IMR-90 (cell line): ENCODE measurements at regions not wholly inside any gene's neighbourhood (a gene's known extent, or its start where the extent isn't known, plus 50 kb on each side); places are given as distances from the start of the nearest gene placed in this dataset.

Experiments used
- ATAC-seq: fragments of 200-7000 bp; cut with Tn5 transposase; 2 replicates; pipeline ENCODE4 v1.9.1; 2020; ENCODE audit warnings: low read depth, mild to moderate bottlenecking, moderate library complexity
- BruUV-seq: library from RNA; stranded (reverse); fragments of 400-500 nt; replicated peaks from 2 replicates; lab custom pipeline; 2021; lab: Mats Ljungman, UMichigan
- CTCF ChIA-PET: fragments of 300-600 bp; formaldehyde crosslinking; extraction: SDS; loops from one replicate; lab custom pipeline; 2021; ENCODE audit warnings: antibody characterized with exemption; lab: Yijun Ruan, JAX
- POLR2A ChIA-PET: fragments of 300-600 bp; sonication (Branson Sonifier 250); formaldehyde crosslinking; loops from one replicate; lab custom pipeline; 2022; ENCODE audit warnings: antibody characterized with exemption; ENCODE audit not compliant: unreplicated experiment; lab: Charles Lee
- DNase-seq: peaks from one replicate; pipeline ENCODE4 v3.0.0; 2013
- H2AFZ ChIP-seq: replicated peaks from 2 replicates; pipeline ENCODE3; 2013; ENCODE audit warnings: low read length, mild to moderate bottlenecking; ENCODE audit not compliant: poor library complexity
- H2AK5ac ChIP-seq: 2 replicates; pipeline ENCODE4 v1.6.1; 2013; ENCODE audit warnings: low read depth, low read length, inconsistent platforms
- H2AK9ac ChIP-seq: replicated peaks from 2 replicates; pipeline ENCODE3; 2013; ENCODE audit warnings: mild to moderate bottlenecking, low read depth, low read length, moderate library complexity; ENCODE audit not compliant: poor library complexity
- H2BK120ac ChIP-seq: 2 replicates; pipeline ENCODE4 v1.6.1; 2013; ENCODE audit warnings: low read depth, low read length, inconsistent platforms
- H2BK15ac ChIP-seq: 3 replicates; pipeline ENCODE4 v1.6.1; 2013; ENCODE audit warnings: low read depth, low read length, inconsistent platforms
- H2BK20ac ChIP-seq: 2 replicates; pipeline ENCODE4 v1.6.1; 2013; ENCODE audit warnings: low read depth, mild to moderate bottlenecking, inconsistent platforms, low read length, moderate library complexity
- H2BK5ac ChIP-seq: 2 replicates; pipeline ENCODE4 v1.6.1; 2013; ENCODE audit warnings: mild to moderate bottlenecking, low read depth, low read length, inconsistent platforms; ENCODE audit not compliant: poor library complexity, severe bottlenecking
- H3K14ac ChIP-seq: replicated peaks from 2 replicates; pipeline ENCODE4 v1.6.1; 2013; ENCODE audit warnings: low read depth, low read length, inconsistent platforms
- H3K18ac ChIP-seq: 2 replicates; pipeline ENCODE4 v1.6.1; 2013; ENCODE audit warnings: low read depth, low read length, control low read depth
- H3K23ac ChIP-seq: 2 replicates; pipeline ENCODE4 v1.6.1; 2013; ENCODE audit warnings: low read depth, low read length, inconsistent platforms
- H3K27ac ChIP-seq: 2 replicates; pipeline ENCODE4 v1.5.1; 2013; ENCODE audit warnings: mild to moderate bottlenecking, control low read depth, low read length; ENCODE audit not compliant: insufficient read depth
- H3K27me3 ChIP-seq: 2 replicates; pipeline ENCODE4 v1.6.1; 2013; ENCODE audit warnings: low read length; ENCODE audit not compliant: control insufficient read depth, insufficient read depth
- H3K36me3 ChIP-seq: 2 replicates; pipeline ENCODE4 v1.6.1; 2013; ENCODE audit warnings: low read length, mixed read lengths; ENCODE audit not compliant: control insufficient read depth, insufficient read depth
- H3K4ac ChIP-seq: 2 replicates; pipeline ENCODE4 v1.6.1; 2013; ENCODE audit warnings: low read depth, low read length, inconsistent platforms
- H3K4me1 ChIP-seq: 2 replicates; pipeline ENCODE4 v1.6.1; 2013; ENCODE audit warnings: low read length, mixed read lengths; ENCODE audit not compliant: control insufficient read depth, insufficient read depth
- H3K4me2 ChIP-seq: 2 replicates; pipeline ENCODE4 v1.6.1; 2013; ENCODE audit warnings: low read depth, mild to moderate bottlenecking, control low read depth, low read length, moderate library complexity
- H3K4me3 ChIP-seq: 2 replicates; pipeline ENCODE4 v1.5.1; 2013; ENCODE audit warnings: low read depth, mild to moderate bottlenecking, control low read depth, low read length, moderate library complexity; ENCODE audit not compliant: insufficient read depth
- H3K56ac ChIP-seq: 2 replicates; pipeline ENCODE4 v1.6.1; 2013; ENCODE audit warnings: low read length, inconsistent platforms; ENCODE audit not compliant: insufficient read depth; ENCODE audit errors: extremely low read depth
- H3K79me1 ChIP-seq, 2 experiments: 2 replicates each; pipeline ENCODE4 v1.6.1; 2013; ENCODE audit warnings: low read length in 2 of 2, inconsistent platforms in 1 of 2, low read depth in 1 of 2
- H3K9ac ChIP-seq: 2 replicates; pipeline ENCODE4 v1.6.1; 2013; ENCODE audit warnings: low read depth, low read length, control low read depth
- H3K9me1 ChIP-seq: 2 replicates; pipeline ENCODE4 v1.6.1; 2013; ENCODE audit warnings: low read length, inconsistent platforms; ENCODE audit not compliant: insufficient read depth
- H3K9me3 ChIP-seq: 2 replicates; pipeline ENCODE4 v1.6.1; 2013; ENCODE audit warnings: low read length; ENCODE audit not compliant: control insufficient read depth, insufficient read depth
- H4K20me1 ChIP-seq: 2 replicates; pipeline ENCODE4 v1.6.1; 2013; ENCODE audit warnings: low read length, inconsistent platforms; ENCODE audit not compliant: insufficient read depth
- H4K5ac ChIP-seq: 2 replicates; pipeline ENCODE4 v1.6.1; 2013; ENCODE audit warnings: mild to moderate bottlenecking, low read depth, low read length, control low read depth
- H4K8ac ChIP-seq, 2 experiments: 2 replicates each; pipeline ENCODE4 v1.6.1; 2013; ENCODE audit warnings: low read depth in 2 of 2, low read length in 2 of 2, control low read depth in 1 of 2, inconsistent platforms in 1 of 2
- H4K91ac ChIP-seq: 2 replicates; pipeline ENCODE4 v1.6.1; 2013; ENCODE audit warnings: low read depth, low read length, inconsistent platforms; ENCODE audit not compliant: insufficient read depth
- CHD1 ChIP-seq: IDR thresholded peaks from 2 replicates; pipeline ENCODE4 v1.6.1; 2012; ENCODE audit warnings: low read depth, low read length, improper control_type of control experiment
- MXI1 ChIP-seq: IDR thresholded peaks from 2 replicates; pipeline ENCODE4 v1.6.1; 2012; ENCODE audit warnings: low read depth, mild to moderate bottlenecking, low read length, moderate library complexity, borderline replicate concordance
- USF2 ChIP-seq: fragments of 150-350 bp; IDR thresholded peaks from 2 replicates; pipeline ENCODE4 v1.6.1; 2017; ENCODE audit warnings: mild to moderate bottlenecking, antibody characterized with exemption, low read length, low read depth
- WGBS, 2 experiments: methylation state at CpG; one replicate each; pipeline versions ENCODE4 v1.1.5 to v1.1.7; 2013; ENCODE audit warnings: missing lambda C conversion rate in 2 of 2; ENCODE audit not compliant: insufficient read length in 1 of 2; ENCODE audit errors: extremely low coverage in 2 of 2; 5-methylcytosine and 5-hydroxymethylcytosine counted together
- dilution Hi-C: fragments of 300-500 bp; cut with HindIII; formaldehyde crosslinking; loops from one replicate; pipeline ENCODE4 v1.14.3; 2018; ENCODE audit warnings: low sequenced_read_pairs; ENCODE audit not compliant: unreplicated experiment
- in situ Hi-C: fragments of 300-500 bp; cut with MboI; formaldehyde crosslinking; loops from 3 replicates; pipeline ENCODE4 v1.14.3; 2019; ENCODE audit warnings: low sequenced_read_pairs, inconsistent platforms, mixed read lengths
- intact Hi-C: fragments of 100-400 bp; cut with micrococcal nuclease; formaldehyde crosslinking; loops from 2 replicates; pipeline ENCODE4 v1.10.0; 2022

- no peak overlapping the region for H4K91ac ChIP-seq
- H2BK20ac ChIP-seq = no peak overlapping the region
- H3K4me3 ChIP-seq = no peak overlapping the region
- no peak overlapping the region for H2BK15ac ChIP-seq
- no peak overlapping the region for H3K14ac ChIP-seq
- no peak overlapping the region for H3K18ac ChIP-seq
- no peak for DNase-seq
- TF ChIP-seq MXI1 = no peak
- TF ChIP-seq CHD1 = no peak
- TF ChIP-seq USF2 = no peak
- H3K4me1 ChIP-seq = no peaks in the 10 kb centered on the region
- no peaks in the 10 kb centered on the region for H3K27me3 ChIP-seq
- H2AFZ ChIP-seq = no peak overlapping the region
- no peaks in the 10 kb centered on the region for H3K36me3 ChIP-seq
- no peak overlapping the region for H4K5ac ChIP-seq
- no peak overlapping the region for H2AK9ac ChIP-seq
- no TSS peak for BruUV-seq
- H2BK120ac ChIP-seq = no peak overlapping the region
- H3K23ac ChIP-seq = no peak overlapping the region
- no peak overlapping the region for H2BK5ac ChIP-seq
- H3K9me1 ChIP-seq = no peaks in the 10 kb centered on the region
- ChIA-PET POLR2A (no interaction called here), CTCF (interaction anchor here (0.6 kb wide), 1 partner anchor 124 kb away, joined by 4 read pairs; no protein-coding TSS in a partner anchor)
- dilution Hi-C loops (no loop called here), intact Hi-C loops (no loop called here), in situ Hi-C loops (no loop called here)
- H3K9ac ChIP-seq = no peak overlapping the region
- H3K56ac ChIP-seq = no peak overlapping the region
- no peak overlapping the region for H2AK5ac ChIP-seq
- no peaks in the 10 kb centered on the region for H3K79me1 ChIP-seq
- no peak for ATAC-seq
- H3K4me2 ChIP-seq = no peak overlapping the region
- H4K8ac ChIP-seq = no peak overlapping the region
- H3K9me3 ChIP-seq = peaks cover 7% of the 10 kb centered on the region
- no peak overlapping the region for H3K4ac ChIP-seq
- H4K20me1 ChIP-seq = no peaks in the 10 kb centered on the region
- 40% methylated on average over 1 of the region's 6 CpGs; no CpG with 5 or more reads in 1 of the 2 experiments for WGBS, 2 experiments
- no peak overlapping the region for H3K27ac ChIP-seq
Observed at GRCh38 chr5:4699592-4699991, 440.5 kb upstream of the ADAMTS16 start.
